ENCODE measurements at regions not wholly inside any gene's neighbourhood (a gene's known extent, or its start where the extent isn't known, plus 50 kb on each side); places are given as distances from the start of the nearest gene placed in this dataset.

DNA sequence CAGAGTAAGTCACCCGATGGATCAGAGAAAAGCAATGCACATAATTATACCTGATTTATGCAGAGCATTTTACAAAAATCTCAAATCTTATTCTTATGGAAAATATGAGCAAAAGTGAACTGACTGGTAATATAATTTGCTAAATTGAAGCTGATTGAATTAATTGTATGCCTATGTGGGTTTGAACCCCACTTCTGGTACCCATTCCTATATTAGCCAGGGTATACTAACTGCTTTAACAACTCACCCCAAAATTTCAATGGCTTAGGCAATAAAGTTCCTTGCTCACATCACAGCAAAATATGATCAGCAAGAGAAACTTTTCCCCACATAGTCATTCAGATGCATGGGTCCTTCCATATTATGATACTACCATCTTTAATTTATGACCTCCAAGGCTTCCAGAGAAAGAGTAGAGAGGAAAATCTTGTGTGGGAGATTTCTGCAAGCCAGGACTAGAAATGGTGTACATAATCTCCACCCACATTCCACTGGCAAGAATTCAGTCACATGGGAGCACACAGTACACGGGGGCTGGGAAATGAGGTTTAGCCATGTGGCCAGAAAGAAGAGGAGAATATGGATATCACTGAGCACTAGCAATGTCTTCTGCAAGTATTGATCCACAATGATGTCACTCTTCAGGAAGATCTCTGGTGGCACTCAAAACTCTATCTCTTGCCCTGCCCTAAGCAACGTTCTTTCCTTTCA, 640.7 kb downstream of the BCOR start:
- Histone ChIP-seq H2AFZ (ENCODE audit: low read depth, low read length) (no peak overlapping the region), H3K79me2 (ENCODE audit: low read length) (no peaks in the 10 kb centered on the region), H3K9me3 (ENCODE audit: insufficient read depth, low read length) (no peaks in the 10 kb centered on the region), H3K36me3 (replicated peaks; ENCODE audit: low read depth, low read length) (no peaks in the 10 kb centered on the region), H3K27ac (ENCODE audit: low read length) (no peak overlapping the region), H3K4me3 (ENCODE audit: low read length) (no peak overlapping the region), H4K20me1 (ENCODE audit: insufficient read depth, low read length) (no peaks in the 10 kb centered on the region), H3K9ac (ENCODE audit: low read length) (no peak overlapping the region), H3K27me3 (ENCODE audit: low read depth, low read length) (no peaks in the 10 kb centered on the region; the same call in 1 of the 2 replicates), H3K4me2 (ENCODE audit: low read length) (no peak overlapping the region), H3K4me1 (ENCODE audit: low read length) (no peaks in the 10 kb centered on the region)
- TF ChIP-seq CTCF (IDR thresholded peaks at IDR 0.05; ENCODE audit: low read depth, low read length) (no peak), EZH2phosphoT487 (IDR thresholded peaks at IDR 0.05; ENCODE audit: low read depth) (no peak)

DNA sequence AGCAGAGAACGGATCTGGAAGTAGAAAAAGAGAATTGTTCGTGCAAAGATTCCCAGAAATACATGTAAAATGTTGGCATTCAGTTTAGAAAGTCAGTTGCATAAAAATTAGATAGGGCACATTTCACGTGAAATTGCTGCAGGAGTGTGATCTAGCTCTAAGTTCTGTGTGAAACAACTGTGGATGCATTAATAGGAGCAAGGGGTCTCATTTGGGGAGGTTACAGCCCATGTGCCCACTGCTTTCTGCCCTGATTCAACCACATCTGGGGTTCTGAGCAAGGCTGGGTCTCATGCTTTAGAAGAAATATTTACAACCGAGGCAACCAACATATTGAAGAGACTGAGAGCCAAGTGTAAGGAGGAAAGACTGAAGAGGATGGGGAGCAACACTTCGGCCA, 639.0 kb downstream of the BCOR start:
- Histone ChIP-seq H3K9ac (ENCODE audit: low read length) (no peak overlapping the region), H3K4me2 (ENCODE audit: low read length) (no peak overlapping the region), H3K27ac (ENCODE audit: low read length) (no peak overlapping the region), H4K20me1 (ENCODE audit: insufficient read depth, low read length) (no peaks in the 10 kb centered on the region), H3K79me2 (ENCODE audit: low read length) (no peaks in the 10 kb centered on the region), H3K4me1 (ENCODE audit: low read length) (no peaks in the 10 kb centered on the region), H3K9me3 (ENCODE audit: insufficient read depth, low read length) (no peaks in the 10 kb centered on the region), H3K36me3 (replicated peaks; ENCODE audit: low read depth, low read length) (no peaks in the 10 kb centered on the region), H2AFZ (ENCODE audit: low read depth, low read length) (no peak overlapping the region), H3K4me3 (ENCODE audit: low read length) (no peak overlapping the region), H3K27me3 (ENCODE audit: low read depth, low read length) (peaks cover 5% of the 10 kb centered on the region)
- TF ChIP-seq EZH2phosphoT487 (IDR thresholded peaks at IDR 0.05; ENCODE audit: low read depth) (no peak), CTCF (IDR thresholded peaks at IDR 0.05; ENCODE audit: low read depth, low read length) (no peak)

DNA sequence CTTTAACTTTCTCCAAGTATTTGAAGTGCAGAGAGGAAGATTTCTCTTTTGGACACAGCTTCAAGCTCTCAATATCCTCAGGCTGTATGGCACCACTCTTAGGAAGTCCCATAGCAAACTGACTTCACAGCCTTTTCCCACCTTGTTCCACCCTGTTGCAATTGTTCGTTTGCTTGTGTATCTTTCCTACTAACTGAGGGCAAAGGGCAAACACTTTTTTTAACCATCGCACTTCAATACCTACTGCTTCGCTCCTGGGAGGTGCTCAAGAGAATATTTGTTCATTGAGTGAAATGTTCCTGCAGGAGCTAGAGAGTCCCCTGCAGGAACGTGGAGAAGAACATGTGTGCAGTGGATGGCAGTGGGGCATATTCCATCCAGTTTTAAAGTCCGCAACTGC, 638.6 kb downstream of the BCOR start:
- H3K4me2 ChIP-seq (ENCODE audit: low read length), result no peak overlapping the region
- no peak overlapping the region for H3K4me3 ChIP-seq (ENCODE audit: low read length)
- H3K27ac ChIP-seq (ENCODE audit: low read length), result no peak overlapping the region
- H3K9ac ChIP-seq (ENCODE audit: low read length), result no peak overlapping the region
- H3K4me1 ChIP-seq (ENCODE audit: low read length), result no peaks in the 10 kb centered on the region
- no peaks in the 10 kb centered on the region for H4K20me1 ChIP-seq (ENCODE audit: insufficient read depth, low read length)
- no peaks in the 10 kb centered on the region for H3K79me2 ChIP-seq (ENCODE audit: low read length)
- no peak for TF ChIP-seq EZH2phosphoT487 (IDR thresholded peaks at IDR 0.05; ENCODE audit: low read depth)
- TF ChIP-seq CTCF (IDR thresholded peaks at IDR 0.05; ENCODE audit: low read depth, low read length), result no peak
- H3K27me3 ChIP-seq (ENCODE audit: low read depth, low read length), result peaks cover 8% of the 10 kb centered on the region
- no peaks in the 10 kb centered on the region for H3K9me3 ChIP-seq (ENCODE audit: insufficient read depth, low read length)
- H3K36me3 ChIP-seq (replicated peaks; ENCODE audit: low read depth, low read length), result no peaks in the 10 kb centered on the region
- no peak overlapping the region for H2AFZ ChIP-seq (ENCODE audit: low read depth, low read length)

DNA sequence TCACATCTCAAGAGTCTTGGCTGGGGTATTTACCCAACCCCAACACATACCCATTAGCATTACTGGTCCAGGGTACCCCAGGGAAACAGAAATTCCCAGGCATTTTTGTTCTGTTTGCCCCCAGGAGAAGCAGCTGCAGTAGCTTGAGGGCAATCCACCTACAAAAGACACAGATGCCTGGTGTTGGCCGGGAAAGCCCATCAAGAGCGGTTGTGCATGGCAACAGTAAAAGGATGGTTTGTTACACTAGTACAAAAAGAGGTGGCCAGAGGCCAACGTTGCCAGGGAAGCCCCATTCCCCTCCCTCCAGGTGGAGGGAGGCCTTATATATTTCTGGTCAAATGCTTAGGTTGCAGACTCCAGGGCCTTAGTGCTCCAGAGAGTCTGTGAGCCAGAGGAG, 637.8 kb downstream of the BCOR start:
- Histone ChIP-seq H3K27ac (ENCODE audit: low read length) (no peak overlapping the region), H3K9ac (ENCODE audit: low read length) (no peak overlapping the region), H3K36me3 (replicated peaks; ENCODE audit: low read depth, low read length) (no peaks in the 10 kb centered on the region), H3K4me1 (ENCODE audit: low read length) (no peaks in the 10 kb centered on the region), H3K4me3 (ENCODE audit: low read length) (no peak overlapping the region), H3K9me3 (ENCODE audit: insufficient read depth, low read length) (no peaks in the 10 kb centered on the region), H3K4me2 (ENCODE audit: low read length) (no peak overlapping the region), H4K20me1 (ENCODE audit: insufficient read depth, low read length) (no peaks in the 10 kb centered on the region), H3K79me2 (ENCODE audit: low read length) (no peaks in the 10 kb centered on the region), H3K27me3 (ENCODE audit: low read depth, low read length) (peaks cover 8% of the 10 kb centered on the region), H2AFZ (ENCODE audit: low read depth, low read length) (no peak overlapping the region)
- no peak for TF ChIP-seq CTCF (IDR thresholded peaks at IDR 0.05; ENCODE audit: low read depth, low read length)
- no peak for TF ChIP-seq EZH2phosphoT487 (IDR thresholded peaks at IDR 0.05; ENCODE audit: low read depth)

All from OCI-LY3 (cell line).